ENCODE measurements at regions not wholly inside any gene's neighbourhood (a gene's known extent, or its start where the extent isn't known, plus 50 kb on each side); places are given as distances from the start of the nearest gene placed in this dataset.

GRCh38 chr14:87042354-87042753 is 950.6 kb downstream of the GALC start:
- ChIA-PET POLR2A (no interaction called here), CTCF (no interaction called here)
- no peak for FAIRE-seq

More at GRCh38 chr14:87042354-87042753, 950.6 kb downstream of the GALC start:
- no peaks in the 10 kb centered on the region for H3K4me1 ChIP-seq (ENCODE audit: control insufficient read depth, extremely low read depth, insufficient read depth, low read length)
- H3K9ac ChIP-seq (replicated peaks; ENCODE audit: extremely low read depth, insufficient read depth, low read length): no peak overlapping the region
- no peak overlapping the region for H3K27ac ChIP-seq (ENCODE audit: insufficient read depth, low read depth, low read length)
- no peak for DNase-seq (ENCODE audit: low read depth, low spot score)
- H3K4me3 ChIP-seq (replicated peaks in 1 of 3; ENCODE audit: insufficient read depth in 1 of 3, low read depth in 1 of 3, low read length in 3 of 3): no peak overlapping the region
- no peak overlapping the region for H2AFZ ChIP-seq (ENCODE audit: low read depth, low read length)
- no peaks in the 10 kb centered on the region for H3K27me3 ChIP-seq (ENCODE audit: control insufficient read depth in 2 of 2, insufficient read depth in 2 of 2, low read length in 2 of 2)
- H3K79me2 ChIP-seq (ENCODE audit: control insufficient read depth, insufficient read depth, low read length): no peaks in the 10 kb centered on the region
- no peak for TF ChIP-seq CTCF (IDR thresholded peaks at IDR 0.05; ENCODE audit: extremely low read depth in 1 of 2, insufficient read depth in 1 of 2, low read depth in 1 of 2, low read length in 2 of 2)
- no peak for TF ChIP-seq POLR2A (IDR thresholded peaks at IDR 0.05; ENCODE audit: low read depth, low read length)
- no peak for TF ChIP-seq EZH2 (IDR thresholded peaks at IDR 0.05; ENCODE audit: borderline replicate concordance, low read depth, low read length, severe bottlenecking)
- TF ChIP-seq MYC (IDR thresholded peaks at IDR 0.05; ENCODE audit: low read depth, low read length): no peak
- no peak for TF ChIP-seq FOS (IDR thresholded peaks at IDR 0.05; ENCODE audit: borderline replicate concordance, insufficient read depth, low read length)
- no peaks in the 10 kb centered on the region for H3K9me1 ChIP-seq (replicated peaks; ENCODE audit: control insufficient read depth, extremely low read depth, insufficient read depth, low read length)
- intact Hi-C loops (cut with micrococcal nuclease): no loop called here
- H3K4me2 ChIP-seq (ENCODE audit: insufficient read depth, low read length): no peak overlapping the region
- no peaks in the 10 kb centered on the region for H3K36me3 ChIP-seq (ENCODE audit: control insufficient read depth in 2 of 2, extremely low read depth in 1 of 2, insufficient read depth in 2 of 2, low read length in 2 of 2)
- H4K20me1 ChIP-seq (replicated peaks; ENCODE audit: control insufficient read depth, extremely low read depth, insufficient read depth, low read length): no peaks in the 10 kb centered on the region
- dilution Hi-C loops (cut with MboI; ENCODE audit: extremely low pct_ligation_motif_present, low sequenced_read_pairs): no loop called here
- peaks cover 8% of the 10 kb centered on the region for H3K9me3 ChIP-seq (replicated peaks; ENCODE audit: control insufficient read depth, insufficient read depth, low read length)
- BruUV-seq (replicated peaks): no TSS peak
